Ascending aorta (tissue), 2 donors: ENCODE measurements at regions not wholly inside any gene's neighbourhood (a gene's known extent, or its start where the extent isn't known, plus 50 kb on each side); places are given as distances from the start of the nearest gene placed in this dataset.

ENCODE experiments used
- DNase-seq, 2 donors: peaks; one replicate each; pipeline ENCODE4 v3.0.0-alpha.2; 2019; ENCODE audit warnings: low spot score in 2 of 2
- H3K27ac ChIP-seq, 2 donors: fragments of 200-600 bp; sonication (generic); one replicate each; pipeline ENCODE4 v1.5.1; 2016 to 2017; ENCODE audit warnings: mild to moderate bottlenecking in 1 of 2
- H3K27me3 ChIP-seq: fragments of 200-600 bp; sonication (generic); one replicate; pipeline ENCODE4 v1.5.1; 2017
- H3K36me3 ChIP-seq, 2 donors: fragments of 200-600 bp; sonication (generic); one replicate each; pipeline ENCODE4 v1.5.1; 2016
- H3K4me1 ChIP-seq, 2 donors: fragments of 200-600 bp; sonication (generic); one replicate each; pipeline ENCODE4 v1.5.1; 2016 to 2017; ENCODE audit warnings: mild to moderate bottlenecking in 1 of 2
- H3K4me3 ChIP-seq, 2 donors: fragments of 200-600 bp; sonication (generic); one replicate each; pipeline ENCODE4 v1.5.1; 2016 to 2017; ENCODE audit warnings: mild to moderate bottlenecking in 1 of 2
- H3K9me3 ChIP-seq, 2 donors: fragments of 200-600 bp; sonication (generic); one replicate each; pipeline ENCODE4 v1.5.1; 2016
- intact Hi-C: fragments of 100-400 bp; cut with DNase I; formaldehyde crosslinking; loops from one replicate; pipeline ENCODE4 v1.15.1; 2023
- TF ChIP-seq, protein P1 (sequence below), 3 experiments: fragments of 200-600 bp in 2 of 3; fragments of 450-650 bp in 1 of 3; sonication (generic) in 2 of 3; IDR thresholded peaks; one replicate each; pipeline ENCODE4 v1.5.1; 2016 to 2019; ENCODE audit warnings: antibody characterized with exemption in 3 of 3, mild to moderate bottlenecking in 1 of 3, moderate library complexity in 1 of 3

DNA sequence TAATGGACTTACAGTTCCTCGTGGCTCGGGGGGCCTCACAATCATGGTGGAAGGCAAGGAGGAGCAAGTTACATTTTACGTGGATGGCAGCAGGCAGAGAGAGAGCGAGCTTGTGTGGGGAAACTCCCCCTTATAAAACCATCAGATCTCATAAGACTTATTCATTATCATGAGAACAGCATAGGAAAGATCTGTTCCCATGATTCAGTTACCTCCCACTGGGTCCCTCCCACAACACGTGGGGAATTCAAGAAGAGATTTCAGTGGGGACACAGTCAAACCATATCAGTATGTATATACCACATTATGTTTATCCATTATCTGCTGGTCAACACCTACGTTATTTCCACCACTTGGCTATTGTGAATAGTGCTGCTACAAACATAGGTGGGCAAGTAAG is 352.3 kb upstream of the B3GALT2 start:
- H3K4me1 ChIP-seq, result no peaks in the 10 kb centered on the region
- intact Hi-C loops, result no loop called here
- DNase-seq, result no peak
- no peaks in the 10 kb centered on the region for H3K36me3 ChIP-seq
- H3K27ac ChIP-seq, result no peak overlapping the region
- no peak overlapping the region for H3K4me3 ChIP-seq
- no peaks in the 10 kb centered on the region for H3K27me3 ChIP-seq
- TF ChIP-seq, protein P1, sequence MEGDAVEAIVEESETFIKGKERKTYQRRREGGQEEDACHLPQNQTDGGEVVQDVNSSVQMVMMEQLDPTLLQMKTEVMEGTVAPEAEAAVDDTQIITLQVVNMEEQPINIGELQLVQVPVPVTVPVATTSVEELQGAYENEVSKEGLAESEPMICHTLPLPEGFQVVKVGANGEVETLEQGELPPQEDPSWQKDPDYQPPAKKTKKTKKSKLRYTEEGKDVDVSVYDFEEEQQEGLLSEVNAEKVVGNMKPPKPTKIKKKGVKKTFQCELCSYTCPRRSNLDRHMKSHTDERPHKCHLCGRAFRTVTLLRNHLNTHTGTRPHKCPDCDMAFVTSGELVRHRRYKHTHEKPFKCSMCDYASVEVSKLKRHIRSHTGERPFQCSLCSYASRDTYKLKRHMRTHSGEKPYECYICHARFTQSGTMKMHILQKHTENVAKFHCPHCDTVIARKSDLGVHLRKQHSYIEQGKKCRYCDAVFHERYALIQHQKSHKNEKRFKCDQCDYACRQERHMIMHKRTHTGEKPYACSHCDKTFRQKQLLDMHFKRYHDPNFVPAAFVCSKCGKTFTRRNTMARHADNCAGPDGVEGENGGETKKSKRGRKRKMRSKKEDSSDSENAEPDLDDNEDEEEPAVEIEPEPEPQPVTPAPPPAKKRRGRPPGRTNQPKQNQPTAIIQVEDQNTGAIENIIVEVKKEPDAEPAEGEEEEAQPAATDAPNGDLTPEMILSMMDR (IDR thresholded peaks at IDR 0.05), result no peak
- H3K9me3 ChIP-seq, result no peaks in the 10 kb centered on the region

DNA sequence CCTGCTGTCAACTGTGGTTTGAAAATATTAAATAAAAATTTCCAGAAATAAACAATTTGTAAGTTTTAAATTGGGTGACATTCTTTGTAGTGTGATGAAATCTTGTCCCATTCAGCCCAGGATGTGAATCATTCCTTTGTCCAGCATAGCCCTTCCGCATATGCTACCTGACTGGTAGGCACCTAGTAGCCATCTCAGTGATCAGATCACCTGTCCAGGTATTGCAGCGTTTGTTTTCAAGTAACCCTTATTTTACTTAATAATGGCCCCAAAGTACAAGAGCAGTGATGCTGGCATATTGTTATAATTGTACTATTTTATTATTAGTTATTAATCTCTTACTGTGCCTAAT is 351.6 kb upstream of the B3GALT2 start:
- no peak overlapping the region for H3K27ac ChIP-seq
- H3K36me3 ChIP-seq, result no peaks in the 10 kb centered on the region
- no peaks in the 10 kb centered on the region for H3K27me3 ChIP-seq
- no peaks in the 10 kb centered on the region for H3K9me3 ChIP-seq
- DNase-seq, result no peak
- intact Hi-C loops, result no loop called here
- H3K4me3 ChIP-seq, result no peak overlapping the region
- TF ChIP-seq, protein P1 (IDR thresholded peaks at IDR 0.05), result no peak
- H3K4me1 ChIP-seq, result no peaks in the 10 kb centered on the region

DNA sequence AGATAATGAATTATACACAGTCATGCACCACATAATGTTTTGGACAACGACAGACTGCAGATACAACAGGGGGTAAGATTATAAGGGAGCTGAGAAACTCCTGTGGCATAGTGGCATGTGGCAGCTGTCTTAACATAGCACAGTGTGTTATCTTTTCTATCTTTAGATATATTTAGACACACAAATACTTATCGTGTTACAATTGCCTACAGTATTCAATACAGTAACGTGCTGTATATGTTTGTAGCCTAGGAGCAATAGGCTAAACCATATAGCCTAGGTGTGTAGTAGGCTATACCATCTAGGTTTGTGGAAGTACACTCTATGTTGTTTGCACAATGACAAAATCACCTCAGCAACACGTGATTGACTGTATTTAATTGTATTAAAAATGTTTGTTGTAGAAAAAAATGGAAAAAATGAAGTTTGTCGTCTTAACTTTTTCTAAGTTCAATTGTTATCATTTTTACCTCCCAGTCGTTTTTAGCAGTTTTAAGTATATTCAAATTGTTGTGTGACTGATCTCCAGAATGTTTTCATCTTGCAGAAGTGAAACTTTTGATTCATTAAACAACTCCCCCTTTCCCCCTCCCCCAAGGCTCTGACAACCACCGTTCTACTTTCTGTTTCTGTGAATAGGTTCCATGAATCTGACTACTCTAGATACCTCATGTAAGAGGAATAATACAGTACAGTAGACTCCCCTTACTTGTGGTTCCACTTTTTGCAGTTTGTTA is 351.0 kb upstream of the B3GALT2 start:
- H3K4me3 ChIP-seq, result no peak overlapping the region
- intact Hi-C loops, result no loop called here
- H3K27ac ChIP-seq, result no peak overlapping the region
- no peaks in the 10 kb centered on the region for H3K4me1 ChIP-seq
- H3K9me3 ChIP-seq, result no peaks in the 10 kb centered on the region
- DNase-seq, result no peak
- H3K36me3 ChIP-seq, result no peaks in the 10 kb centered on the region
- TF ChIP-seq, protein P1 (IDR thresholded peaks at IDR 0.05), result no peak
- no peaks in the 10 kb centered on the region for H3K27me3 ChIP-seq

GRCh38 chr1:193533853-193534252 is 347.4 kb upstream of the B3GALT2 start:
- Histone ChIP-seq H3K4me1 (no peaks in the 10 kb centered on the region), H3K36me3 (no peaks in the 10 kb centered on the region), H3K27me3 (no peaks in the 10 kb centered on the region), H3K9me3 (no peaks in the 10 kb centered on the region), H3K4me3 (no peak overlapping the region), H3K27ac (no peak overlapping the region)
- TF ChIP-seq, protein P1 (IDR thresholded peaks at IDR 0.05), result no peak
- intact Hi-C loops, result no loop called here
- DNase-seq, result no peak

DNA sequence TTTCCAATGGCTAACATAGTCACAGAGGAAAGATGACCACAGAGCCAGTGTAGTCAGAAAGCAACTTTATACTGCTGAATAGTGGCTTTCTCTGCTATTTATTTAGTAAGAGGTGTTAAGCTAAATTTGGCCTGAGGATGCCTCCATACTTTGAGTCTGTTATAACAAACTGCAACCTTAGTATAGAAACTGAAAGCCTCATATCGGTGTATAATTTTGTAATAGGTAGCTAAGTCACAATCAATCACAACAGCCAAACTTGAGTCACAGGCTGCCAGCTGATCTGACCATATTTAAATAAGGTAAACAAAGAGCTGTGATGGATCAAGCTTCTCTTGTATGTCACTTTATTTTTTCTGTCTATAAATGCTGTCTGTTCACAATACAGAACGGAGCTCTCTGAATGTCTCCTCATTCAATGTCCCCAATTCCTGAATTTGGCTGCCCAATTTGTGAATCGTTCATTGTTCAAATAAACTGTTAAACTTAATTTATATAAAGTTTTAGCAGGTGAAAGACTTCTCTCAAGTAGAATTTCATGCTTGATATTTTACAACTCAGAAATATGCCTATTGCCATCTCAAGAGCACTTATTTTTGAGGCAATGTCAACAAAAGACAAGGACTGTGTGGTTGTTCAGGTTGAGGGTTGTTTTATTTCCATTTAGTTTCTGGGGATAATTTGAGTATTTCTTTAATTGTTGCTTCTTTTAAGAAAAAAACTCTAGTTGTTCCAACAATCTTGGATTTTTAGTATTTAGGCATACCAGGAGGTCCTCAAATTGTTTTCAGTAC is 339.7 kb upstream of the B3GALT2 start:
- intact Hi-C loops, result no loop called here
- Histone ChIP-seq H3K27ac (no peak overlapping the region), H3K36me3 (no peaks in the 10 kb centered on the region), H3K4me3 (no peak overlapping the region), H3K4me1 (no peaks in the 10 kb centered on the region), H3K9me3 (no peaks in the 10 kb centered on the region), H3K27me3 (no peaks in the 10 kb centered on the region)
- no peak for DNase-seq
- TF ChIP-seq, protein P1 (IDR thresholded peaks at IDR 0.05), result no peak
